K562 (cell line): ENCODE measurements at regions not wholly inside any gene's neighbourhood (a gene's known extent, or its start where the extent isn't known, plus 50 kb on each side); places are given as distances from the start of the nearest gene placed in this dataset.

Experiments used
- ATAC-seq: fragments of 200-7000 bp; cut with Tn5 transposase; 3 replicates; pipeline ENCODE4 v1.9.1; 2020; ENCODE audit warnings: moderate library complexity
- BruUV-seq: library from RNA; stranded (reverse); fragments of 400-500 nt; replicated peaks from 2 replicates; lab custom pipeline; 2021; lab: Mats Ljungman, UMichigan
- CTCF ChIA-PET: fragments of 300-600 bp; formaldehyde crosslinking; extraction: SDS; loops from one replicate; lab custom pipeline; 2021; ENCODE audit warnings: low intra/inter-chr PET ratio; lab: Yijun Ruan, JAX
- POLR2A ChIA-PET: fragments of 300-600, 350-650 bp; sonication (Branson Sonifier 250); formaldehyde crosslinking; extraction: SDS; loops from one replicate; lab custom pipeline; 2021; ENCODE audit warnings: antibody characterized with exemption, inconsistent platforms; lab: Yijun Ruan, JAX
- DNase-seq, 4 experiments: peaks; one replicate each; pipeline versions ENCODE4 v3.0.0 to v3.0.0-alpha.2; 2011 to 2018; ENCODE audit warnings: low spot score in 3 of 4, mixed read lengths in 3 of 4; ENCODE audit errors: extremely low read depth in 1 of 4
- FAIRE-seq: peaks from 2 replicates; lab custom pipeline; 2011; peaks lifted over from hg19 to GRCh38; lab: Jason Lieb, UNC
- H2AFZ ChIP-seq: 2 replicates; pipeline ENCODE4 v1.6.0; 2011; ENCODE audit warnings: low read depth, low read length, control low read depth, inconsistent platforms
- H3K27ac ChIP-seq: fragments of 200-600 bp; 3 replicates; pipeline ENCODE4 v1.8.0; 2011; ENCODE audit warnings: low read depth, mild to moderate bottlenecking, control low read depth, inconsistent platforms, low read length, moderate library complexity, mixed read lengths; ENCODE audit errors: extremely low read depth
- H3K27me3 ChIP-seq, 2 experiments: fragments of 300-600 bp in 1 of 2; 2 replicates in 1 of 2; 3 replicates in 1 of 2; pipeline versions ENCODE4 v1.6.0 to v1.8.0; 2011; ENCODE audit warnings: inconsistent platforms in 2 of 2, low read length in 2 of 2, mild to moderate bottlenecking in 1 of 2, mixed read lengths in 1 of 2, moderate library complexity in 1 of 2; ENCODE audit not compliant: control insufficient read depth in 2 of 2, insufficient read depth in 2 of 2
- H3K36me3 ChIP-seq: fragments of 300-600 bp; 3 replicates; pipeline ENCODE4 v1.8.0; 2011; ENCODE audit warnings: mild to moderate bottlenecking, low read length, inconsistent platforms; ENCODE audit not compliant: control insufficient read depth, insufficient read depth
- H3K4me1 ChIP-seq, 2 experiments: fragments of 200-600 bp in 1 of 2; replicated peaks in 1 of 2; 2 replicates in 1 of 2; 3 replicates in 1 of 2; pipeline versions ENCODE4 v1.5.1 to v1.8.0; 2011; ENCODE audit warnings: inconsistent platforms in 2 of 2, low read length in 2 of 2, mild to moderate bottlenecking in 1 of 2, mixed read lengths in 1 of 2, moderate library complexity in 1 of 2; ENCODE audit not compliant: control insufficient read depth in 2 of 2, insufficient read depth in 2 of 2
- H3K4me2 ChIP-seq: 2 replicates; pipeline ENCODE4 v1.6.1; 2011; ENCODE audit warnings: low read length, control low read depth, inconsistent platforms, mixed read lengths; ENCODE audit not compliant: insufficient read depth
- H3K4me3 ChIP-seq: fragments of 200-600 bp; sonication (generic), shearing (Covaris generic); 2 replicates; pipeline ENCODE4 v1.5.1; 2016; ENCODE audit warnings: control low read depth, inconsistent platforms
- H3K79me2 ChIP-seq: fragments of 200-600 bp; 3 replicates; pipeline ENCODE4 v1.8.0; 2011; ENCODE audit warnings: low read length, inconsistent platforms; ENCODE audit not compliant: control insufficient read depth, insufficient read depth
- H3K9ac ChIP-seq, 2 experiments: 2 replicates each; pipeline versions ENCODE4 v1.6.0 to v1.6.1; 2011; ENCODE audit warnings: low read depth in 2 of 2, low read length in 2 of 2, control low read depth in 1 of 2, inconsistent platforms in 1 of 2, mild to moderate bottlenecking in 1 of 2, mixed read lengths in 1 of 2; ENCODE audit not compliant: insufficient read depth in 1 of 2
- H3K9me1 ChIP-seq: one replicate; pipeline ENCODE4 v1.6.0; 2011; ENCODE audit warnings: inconsistent platforms, mild to moderate bottlenecking, low read length, moderate library complexity; ENCODE audit not compliant: control insufficient read depth, insufficient read depth
- H3K9me3 ChIP-seq: replicated peaks from 2 replicates; pipeline ENCODE4 v1.5.1; 2011; ENCODE audit warnings: low read depth, low read length, inconsistent platforms; ENCODE audit not compliant: control insufficient read depth, insufficient read depth
- H4K20me1 ChIP-seq: replicated peaks from 2 replicates; pipeline ENCODE4 v1.6.1; 2011; ENCODE audit warnings: low read length, inconsistent platforms, mixed read lengths; ENCODE audit not compliant: control insufficient read depth, insufficient read depth
- RBFOX2 ChIP-seq: fragments of 200-400 bp; formaldehyde crosslinking; IDR thresholded peaks from 2 replicates; pipeline ENCODE4 v1.6.1; 2017; ENCODE audit warnings: low read depth, mild to moderate bottlenecking, low read length, moderate library complexity
- ZFP91 ChIP-seq: sonication (generic); formaldehyde crosslinking; IDR thresholded peaks from 2 replicates; pipeline ENCODE4 v1.8.0; 2022; ENCODE audit warnings: mild to moderate bottlenecking, missing genetic modification reagents
- in situ Hi-C: fragments of 300-500 bp; cut with MboI; formaldehyde crosslinking; loops from 4 replicates; pipeline ENCODE4 v1.15.0; 2018; ENCODE audit warnings: inconsistent platforms, mixed read lengths
- intact Hi-C: fragments of 100-400 bp; cut with micrococcal nuclease; formaldehyde crosslinking; loops from 2 replicates; pipeline ENCODE4 v1.14.2; 2022

GRCh38 chr10:64369885-64370773 is 848.9 kb downstream of the REEP3 start (continued):
- no peak for TF ChIP-seq ZFP91

- no peak overlapping the region for H3K9ac ChIP-seq
- CTCF ChIA-PET, result interaction anchor here (0.6 kb wide), 1 partner anchor 741 kb away, joined by 7 read pairs; no protein-coding TSS in a partner anchor
- no peaks in the 10 kb centered on the region for H3K9me1 ChIP-seq
- no peaks in the 10 kb centered on the region for H3K79me2 ChIP-seq
- no TSS peak for BruUV-seq
- intact Hi-C loops, result no loop called here
- no peak overlapping the region for H2AFZ ChIP-seq
- H4K20me1 ChIP-seq, result no peaks in the 10 kb centered on the region
- H3K27ac ChIP-seq, result no peak overlapping the region
- in situ Hi-C loops, result no loop called here
- no peak overlapping the region for H3K4me3 ChIP-seq
- H3K9me3 ChIP-seq, result no peaks in the 10 kb centered on the region
- no peak for DNase-seq
- FAIRE-seq, result no peak
- TF ChIP-seq RBFOX2, result no peak
- TF ChIP-seq, all 486 proteins: peak for 0
- no peak overlapping the region for H3K4me2 ChIP-seq
- H3K27me3 ChIP-seq, result no peaks in the 10 kb centered on the region
- ATAC-seq, result no peak
- POLR2A ChIA-PET, result no interaction called here
- H3K4me1 ChIP-seq, result no peaks in the 10 kb centered on the region
- H3K36me3 ChIP-seq, result no peaks in the 10 kb centered on the region
Measured at GRCh38 chr10:64374346-64374745, 853.1 kb downstream of the REEP3 start.
